GM23338 (cell line): ENCODE measurements at regions not wholly inside any gene's neighbourhood (a gene's known extent, or its start where the extent isn't known, plus 50 kb on each side); places are given as distances from the start of the nearest gene placed in this dataset.
"Not testable (repeated sequence)": the region's sequence is repeated elsewhere in the genome, so short reads cannot be mapped to it uniquely, and the experiment has no call there.

Experiments
- CREB1 ChIP-seq: fragments of 250-450 bp; sonication (Bioruptor Pico); IDR thresholded peaks from 2 replicates; pipeline ENCODE4 v1.5.0; 2020; ENCODE audit warnings: low read depth, mild to moderate bottlenecking, moderate library complexity
- CTCF ChIP-seq, 2 experiments: fragments of 200-600 bp in 1 of 2; sonication (generic) in 1 of 2; conservative IDR thresholded peaks; 2 replicates each; pipeline versions ENCODE4 v1.5.1 to v1.6.1; 2016 to 2017; ENCODE audit warnings: antibody characterized with exemption in 2 of 2, low read depth in 2 of 2, mild to moderate bottlenecking in 2 of 2, moderate library complexity in 1 of 2
- EZH2 ChIP-seq: fragments of 200-600 bp; sonication (generic); IDR thresholded peaks from one replicate; pipeline ENCODE4 v1.8.0; 2017; ENCODE audit warnings: antibody characterized with exemption, mild to moderate bottlenecking, low read depth; ENCODE audit not compliant: unreplicated experiment
- EZH2phosphoT487 ChIP-seq: fragments of 200-600 bp; sonication (generic); IDR thresholded peaks from one replicate; pipeline ENCODE4 v1.8.1; 2018; ENCODE audit warnings: antibody characterized with exemption; ENCODE audit not compliant: unreplicated experiment
- JUNB ChIP-seq: IDR thresholded peaks from one replicate; pipeline ENCODE4 v1.6.1; 2016; ENCODE audit warnings: antibody characterized with exemption; ENCODE audit not compliant: unreplicated experiment
- POLR2AphosphoS5 ChIP-seq: IDR thresholded peaks from 2 replicates; pipeline ENCODE4 v1.6.1; 2016; ENCODE audit warnings: antibody characterized with exemption, low read depth
- STAT1 ChIP-seq: IDR thresholded peaks from one replicate; pipeline ENCODE4 v1.6.1; 2016; ENCODE audit warnings: antibody characterized with exemption; ENCODE audit not compliant: unreplicated experiment
- ZNF462 ChIP-seq: fragments of 250-450 bp; sonication (Bioruptor Pico); IDR thresholded peaks from 2 replicates; pipeline ENCODE4 v1.5.0; 2020; ENCODE audit warnings: mild to moderate bottlenecking, moderate library complexity
- TF ChIP-seq, protein P1 (sequence below): IDR thresholded peaks from one replicate; pipeline ENCODE4 v1.6.1; 2018; ENCODE audit warnings: antibody characterized with exemption; ENCODE audit not compliant: unreplicated experiment

DNA sequence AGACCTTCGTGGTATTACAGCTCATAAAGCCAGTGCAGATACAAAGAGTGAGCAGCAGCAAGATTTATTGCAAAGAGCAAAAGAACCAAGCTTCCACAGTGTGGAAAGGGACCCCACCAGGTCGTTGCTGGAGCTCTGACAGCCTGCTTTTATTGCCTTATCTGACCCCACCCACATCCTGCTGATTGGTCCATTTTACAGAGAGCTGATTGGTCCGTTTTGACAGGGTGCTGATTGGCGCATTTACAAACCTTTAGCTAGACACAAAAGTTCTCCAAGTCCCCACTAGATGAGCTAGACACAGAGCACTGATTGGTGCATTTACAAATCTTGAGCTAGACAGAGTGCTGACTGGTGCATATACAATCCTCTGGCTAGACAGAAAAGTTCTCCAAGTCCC lies 74.9 kb upstream of the ATP5MC3 start:
- TF ChIP-seq CTCF (conservative IDR thresholded peaks at IDR 0.05; ENCODE audit: low read depth in 2 of 2); EZH2; STAT1; ZNF462 (CRISPR knock-in tag); POLR2AphosphoS5; EZH2phosphoT487; JUNB; CREB1 (CRISPR knock-in tag): not testable (repeated sequence)
- TF ChIP-seq, protein P1, sequence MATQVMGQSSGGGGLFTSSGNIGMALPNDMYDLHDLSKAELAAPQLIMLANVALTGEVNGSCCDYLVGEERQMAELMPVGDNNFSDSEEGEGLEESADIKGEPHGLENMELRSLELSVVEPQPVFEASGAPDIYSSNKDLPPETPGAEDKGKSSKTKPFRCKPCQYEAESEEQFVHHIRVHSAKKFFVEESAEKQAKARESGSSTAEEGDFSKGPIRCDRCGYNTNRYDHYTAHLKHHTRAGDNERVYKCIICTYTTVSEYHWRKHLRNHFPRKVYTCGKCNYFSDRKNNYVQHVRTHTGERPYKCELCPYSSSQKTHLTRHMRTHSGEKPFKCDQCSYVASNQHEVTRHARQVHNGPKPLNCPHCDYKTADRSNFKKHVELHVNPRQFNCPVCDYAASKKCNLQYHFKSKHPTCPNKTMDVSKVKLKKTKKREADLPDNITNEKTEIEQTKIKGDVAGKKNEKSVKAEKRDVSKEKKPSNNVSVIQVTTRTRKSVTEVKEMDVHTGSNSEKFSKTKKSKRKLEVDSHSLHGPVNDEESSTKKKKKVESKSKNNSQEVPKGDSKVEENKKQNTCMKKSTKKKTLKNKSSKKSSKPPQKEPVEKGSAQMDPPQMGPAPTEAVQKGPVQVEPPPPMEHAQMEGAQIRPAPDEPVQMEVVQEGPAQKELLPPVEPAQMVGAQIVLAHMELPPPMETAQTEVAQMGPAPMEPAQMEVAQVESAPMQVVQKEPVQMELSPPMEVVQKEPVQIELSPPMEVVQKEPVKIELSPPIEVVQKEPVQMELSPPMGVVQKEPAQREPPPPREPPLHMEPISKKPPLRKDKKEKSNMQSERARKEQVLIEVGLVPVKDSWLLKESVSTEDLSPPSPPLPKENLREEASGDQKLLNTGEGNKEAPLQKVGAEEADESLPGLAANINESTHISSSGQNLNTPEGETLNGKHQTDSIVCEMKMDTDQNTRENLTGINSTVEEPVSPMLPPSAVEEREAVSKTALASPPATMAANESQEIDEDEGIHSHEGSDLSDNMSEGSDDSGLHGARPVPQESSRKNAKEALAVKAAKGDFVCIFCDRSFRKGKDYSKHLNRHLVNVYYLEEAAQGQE: not testable (repeated sequence)
